ENCODE measurements at regions not wholly inside any gene's neighbourhood (a gene's known extent, or its start where the extent isn't known, plus 50 kb on each side); places are given as distances from the start of the nearest gene placed in this dataset.
"Not testable (repeated sequence)": the region's sequence is repeated elsewhere in the genome, so short reads cannot be mapped to it uniquely, and the experiment has no call there.

DNA sequence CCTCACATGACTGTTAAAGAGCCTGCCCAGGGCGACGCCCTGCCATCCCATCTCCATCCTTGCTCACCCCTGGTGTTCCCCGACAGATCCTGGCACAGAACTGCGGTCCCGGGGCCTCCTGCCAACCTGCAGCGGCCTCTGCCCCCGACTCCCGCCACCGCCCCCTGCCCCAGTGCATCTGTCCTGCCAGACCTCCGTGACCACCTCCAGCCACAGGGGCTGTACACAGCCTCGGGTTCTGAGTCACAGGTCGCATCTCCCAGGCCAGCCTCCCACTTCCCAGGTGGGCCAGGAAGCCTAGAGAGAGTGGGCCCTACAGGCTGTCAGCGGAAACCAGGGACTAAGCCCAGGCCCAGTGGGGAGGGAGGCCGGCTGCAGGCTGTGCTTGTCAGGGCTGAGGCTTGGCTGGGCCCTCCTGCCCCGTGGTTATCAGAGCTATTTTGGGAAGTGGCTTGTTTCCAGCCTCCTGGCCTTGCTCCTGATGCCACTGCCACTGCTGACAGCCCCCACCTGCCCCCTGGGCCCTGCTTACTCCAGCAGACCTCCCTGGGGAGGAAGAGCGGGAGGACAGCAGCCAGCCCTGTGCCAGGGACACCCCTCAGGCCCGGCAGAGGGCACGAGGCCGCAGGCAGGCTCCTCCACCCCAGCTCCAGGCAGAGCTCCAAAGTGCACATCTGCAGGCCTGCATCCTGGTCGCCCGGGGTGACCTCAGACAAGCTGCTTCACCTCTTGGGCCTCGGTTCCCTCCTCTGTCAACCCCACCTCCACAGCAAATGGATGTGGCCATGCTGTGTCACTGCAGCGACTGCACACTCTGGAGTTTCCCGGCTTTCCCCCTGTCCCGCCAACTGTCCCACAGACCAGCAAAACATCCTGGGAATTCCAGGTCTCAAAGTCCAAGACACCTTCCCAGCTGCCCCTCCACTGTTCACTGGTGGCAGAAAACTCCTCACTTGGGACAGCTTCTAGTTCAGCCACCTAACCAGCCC, 124.1 kb upstream of the AKAP13 start:
- not testable (repeated sequence) for DNase-seq; H3K36me3 Mint-ChIP-seq (ENCODE audit: low read depth); H3K4me1 Mint-ChIP-seq; H3K9me3 Mint-ChIP-seq; H3K4me3 Mint-ChIP-seq; H3K27ac Mint-ChIP-seq; H3K27me3 Mint-ChIP-seq (ENCODE audit: low read depth, poor library complexity)

DNA sequence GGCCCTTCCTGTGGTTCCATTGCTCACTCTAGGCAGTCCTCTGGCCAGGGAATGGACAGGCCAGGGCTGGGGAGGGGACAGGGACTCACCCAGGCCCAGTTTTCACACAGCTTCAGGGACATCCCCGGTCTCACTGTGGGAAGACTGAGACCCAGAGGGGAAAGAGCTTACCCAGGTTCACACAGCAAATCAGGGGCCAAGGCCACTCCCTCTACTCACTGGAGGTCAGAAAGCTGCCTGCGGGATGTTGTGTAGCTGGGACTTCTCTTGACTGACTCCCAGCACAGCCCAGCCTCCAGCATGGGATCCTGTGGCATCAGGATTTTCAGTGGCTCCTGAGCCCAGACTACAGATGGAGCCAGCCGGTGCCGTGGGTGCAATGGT, 122.3 kb upstream of the AKAP13 start:
- H3K27ac Mint-ChIP-seq; H3K36me3 Mint-ChIP-seq (ENCODE audit: low read depth); H3K4me3 Mint-ChIP-seq; H3K27me3 Mint-ChIP-seq (ENCODE audit: low read depth, poor library complexity); DNase-seq; H3K4me1 Mint-ChIP-seq; H3K9me3 Mint-ChIP-seq: not testable (repeated sequence)

DNA sequence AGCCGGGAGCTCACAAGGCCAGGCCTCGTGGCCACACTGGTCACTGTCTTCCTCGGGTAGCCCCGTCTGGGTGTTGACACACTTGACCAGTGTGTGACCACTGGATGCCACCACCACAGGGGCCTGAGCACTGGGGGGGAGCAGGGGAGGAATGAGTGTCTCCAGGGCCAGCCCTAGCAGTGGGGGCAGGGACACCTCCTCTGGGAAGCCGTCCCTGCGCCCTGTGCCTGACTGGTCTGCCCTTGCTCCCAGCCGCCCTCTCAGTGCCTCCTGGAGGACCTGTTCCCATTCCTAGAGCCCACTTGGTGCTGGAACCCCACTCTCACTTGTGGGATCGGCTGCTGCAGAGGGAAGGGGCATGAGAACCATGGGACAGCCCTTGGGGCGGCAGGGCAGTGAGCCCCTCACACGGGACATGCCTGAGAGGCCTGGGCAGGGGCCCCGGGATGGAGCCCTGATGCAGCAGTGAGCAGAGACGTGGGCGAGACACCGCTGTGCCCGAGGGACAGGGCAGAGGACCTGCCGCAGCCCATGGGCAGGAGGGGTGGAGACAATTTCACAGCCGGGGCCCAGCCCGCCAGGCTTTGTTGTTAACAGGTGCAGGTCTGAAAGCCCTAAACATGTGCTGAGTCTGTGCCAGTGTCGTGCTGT, 121.7 kb upstream of the AKAP13 start:
- H3K36me3 Mint-ChIP-seq (ENCODE audit: low read depth); DNase-seq; H3K27ac Mint-ChIP-seq; H3K4me3 Mint-ChIP-seq; H3K27me3 Mint-ChIP-seq (ENCODE audit: low read depth, poor library complexity); H3K9me3 Mint-ChIP-seq; H3K4me1 Mint-ChIP-seq: not testable (repeated sequence)

DNA sequence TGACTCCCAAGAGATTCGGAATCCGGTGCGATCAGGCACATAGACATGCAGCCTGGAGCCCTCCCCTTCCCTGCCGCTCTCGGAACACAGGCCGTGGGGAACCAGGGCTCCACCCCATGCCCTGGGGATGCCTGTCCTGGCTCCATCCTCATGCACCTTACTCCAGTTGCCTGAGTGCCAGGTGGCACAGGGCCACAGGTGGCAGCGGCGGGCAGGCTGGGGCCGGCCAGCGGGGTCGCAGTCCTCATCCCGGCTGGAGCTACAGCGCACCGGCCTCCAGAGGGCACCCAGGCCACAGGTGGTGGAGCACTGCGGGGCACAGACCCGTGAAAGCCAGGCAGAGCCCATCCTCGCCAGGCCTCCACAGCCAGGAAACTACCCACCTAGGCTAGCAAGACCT, 119.9 kb upstream of the AKAP13 start:
- H3K27me3 Mint-ChIP-seq (ENCODE audit: low read depth, poor library complexity); H3K4me1 Mint-ChIP-seq; H3K4me3 Mint-ChIP-seq; H3K27ac Mint-ChIP-seq; DNase-seq; H3K9me3 Mint-ChIP-seq; H3K36me3 Mint-ChIP-seq (ENCODE audit: low read depth): not testable (repeated sequence)

DNA sequence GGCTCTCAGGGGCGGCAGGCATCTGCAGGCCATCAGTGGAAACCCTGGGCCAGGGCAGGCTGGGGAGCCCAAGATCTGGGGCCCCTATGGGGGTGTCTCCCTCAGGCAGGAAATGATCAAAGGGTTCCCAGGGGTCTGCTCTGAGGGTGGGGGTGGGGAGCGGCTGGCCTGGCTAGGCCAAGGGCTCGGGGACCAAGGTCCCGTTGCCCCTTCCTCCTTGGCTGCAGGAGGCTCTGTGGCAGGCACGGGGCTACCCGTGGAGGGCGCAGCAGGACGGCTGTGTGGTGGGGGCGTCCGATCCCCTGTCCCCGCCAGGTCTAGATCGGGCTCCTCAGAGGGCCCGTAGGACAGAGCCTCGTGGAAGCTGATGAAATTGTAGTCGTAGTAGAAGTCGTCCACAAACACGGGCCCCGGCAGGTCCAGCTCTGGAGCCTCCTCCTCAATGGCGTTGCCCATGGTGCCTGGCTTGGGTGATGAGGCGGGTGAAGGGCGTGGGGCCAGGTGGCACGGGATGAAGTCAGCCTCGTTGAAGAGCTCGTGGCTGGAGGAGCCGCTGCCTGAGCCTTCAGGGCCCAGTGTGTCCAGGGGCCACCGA, 117.8 kb upstream of the AKAP13 start:
- not testable (repeated sequence) for H3K4me3 Mint-ChIP-seq; H3K36me3 Mint-ChIP-seq (ENCODE audit: low read depth); H3K27me3 Mint-ChIP-seq (ENCODE audit: low read depth, poor library complexity); H3K9me3 Mint-ChIP-seq; DNase-seq; H3K4me1 Mint-ChIP-seq; H3K27ac Mint-ChIP-seq

DNA sequence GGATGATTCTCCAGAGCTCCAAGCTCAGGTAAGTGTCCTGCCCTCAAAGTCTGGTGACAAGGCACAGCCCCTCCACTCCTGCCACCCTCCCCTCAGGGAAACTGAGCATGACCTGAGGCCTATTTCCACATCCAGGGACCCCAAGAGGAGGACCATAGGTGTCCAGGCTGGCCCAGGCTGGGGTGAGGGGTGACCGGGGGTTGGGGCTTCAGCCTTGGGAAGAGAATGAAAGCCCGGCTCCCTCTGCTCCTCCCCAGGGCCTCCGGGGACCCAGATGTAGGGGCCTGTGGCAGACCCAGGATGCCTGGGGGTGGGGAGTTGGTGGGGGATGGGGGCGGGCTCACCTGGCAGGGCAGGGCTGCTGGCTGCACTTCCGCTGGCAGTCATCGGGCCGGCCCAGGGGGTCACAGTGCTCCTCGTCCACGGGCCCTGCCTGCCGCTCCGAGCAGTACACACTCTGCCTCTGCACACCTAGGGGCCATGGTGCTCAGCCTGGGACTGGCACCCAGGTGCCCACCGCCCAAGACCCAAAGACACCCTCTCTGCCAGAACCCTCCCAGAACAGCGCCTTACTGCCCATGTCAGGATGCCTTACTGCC, 116.5 kb upstream of the AKAP13 start:
- not testable (repeated sequence) for H3K36me3 Mint-ChIP-seq (ENCODE audit: low read depth); H3K27me3 Mint-ChIP-seq (ENCODE audit: low read depth, poor library complexity); H3K4me3 Mint-ChIP-seq; H3K9me3 Mint-ChIP-seq; DNase-seq; H3K4me1 Mint-ChIP-seq; H3K27ac Mint-ChIP-seq

DNA sequence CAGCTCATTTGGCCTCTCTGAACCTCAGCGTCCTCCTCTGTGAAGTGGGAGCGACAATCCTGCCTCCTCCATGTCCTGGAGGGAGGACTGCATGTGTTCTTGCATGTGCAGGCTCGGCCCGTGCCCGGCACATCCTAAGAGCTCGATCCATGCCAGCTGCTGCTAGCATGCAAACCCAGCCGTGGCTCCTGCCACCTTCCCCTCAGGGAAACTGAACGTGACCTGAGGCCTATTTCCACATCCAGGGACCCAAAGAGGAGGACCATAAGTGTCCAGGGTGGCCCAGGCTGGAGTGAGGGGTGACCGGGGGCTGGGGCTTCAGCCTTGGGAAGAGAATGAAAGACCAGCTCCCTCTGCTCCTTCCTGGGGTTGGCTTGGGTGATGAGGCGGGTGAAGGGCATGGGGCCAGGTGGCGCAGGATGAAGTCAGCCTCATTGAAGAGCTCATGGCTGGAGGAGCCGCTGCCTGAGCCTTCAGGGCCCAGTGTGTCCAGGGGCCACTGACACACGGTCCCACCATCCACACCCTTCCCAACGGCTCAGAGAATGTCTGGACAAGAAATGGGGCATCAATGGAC, 115.7 kb upstream of the AKAP13 start:
- not testable (repeated sequence) for H3K4me3 Mint-ChIP-seq

DNA sequence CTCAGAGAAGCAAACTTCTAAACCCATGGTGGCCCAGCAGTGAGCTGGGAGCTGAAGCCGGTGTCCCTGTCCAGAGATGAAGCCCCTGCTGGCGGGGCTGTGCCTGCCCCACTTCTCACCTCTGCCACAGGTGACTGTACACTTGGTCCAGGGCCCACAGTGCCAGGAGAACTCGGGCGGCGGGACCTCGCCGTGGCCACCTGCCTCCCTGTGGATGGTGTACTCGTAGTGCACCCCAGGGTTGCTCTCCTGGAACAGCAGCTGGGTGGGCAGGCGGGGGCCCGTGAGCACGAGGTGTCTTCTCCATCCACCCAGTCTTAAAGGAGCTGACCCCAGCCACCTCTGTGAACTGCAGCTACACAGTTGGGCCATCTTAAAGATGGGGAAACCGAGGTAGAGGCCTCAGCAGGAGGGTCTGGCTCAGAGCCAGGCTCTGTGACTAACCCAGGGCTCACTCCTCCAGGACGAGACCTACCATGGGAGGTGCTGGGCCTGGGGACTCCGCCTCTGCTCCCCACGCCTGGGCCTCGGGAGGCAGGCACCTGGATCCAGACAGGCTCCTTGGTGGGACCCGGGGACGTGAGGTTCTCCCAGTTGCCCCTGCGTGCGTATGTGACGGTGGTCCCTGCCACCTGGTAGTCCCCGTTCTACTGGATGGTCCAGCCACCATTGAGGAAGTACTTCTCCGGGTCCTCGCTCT, 113.1 kb upstream of the AKAP13 start:
- H3K27me3 Mint-ChIP-seq (ENCODE audit: low read depth, poor library complexity); H3K27ac Mint-ChIP-seq; H3K4me1 Mint-ChIP-seq; H3K4me3 Mint-ChIP-seq; DNase-seq; H3K36me3 Mint-ChIP-seq (ENCODE audit: low read depth); H3K9me3 Mint-ChIP-seq: not testable (repeated sequence)

More for the DNA sequence above, 115.7 kb upstream of the AKAP13 start:
- not testable (repeated sequence) for H3K36me3 Mint-ChIP-seq (ENCODE audit: low read depth); H3K4me1 Mint-ChIP-seq; H3K27ac Mint-ChIP-seq; H3K27me3 Mint-ChIP-seq (ENCODE audit: low read depth, poor library complexity); H3K9me3 Mint-ChIP-seq; DNase-seq

DNA sequence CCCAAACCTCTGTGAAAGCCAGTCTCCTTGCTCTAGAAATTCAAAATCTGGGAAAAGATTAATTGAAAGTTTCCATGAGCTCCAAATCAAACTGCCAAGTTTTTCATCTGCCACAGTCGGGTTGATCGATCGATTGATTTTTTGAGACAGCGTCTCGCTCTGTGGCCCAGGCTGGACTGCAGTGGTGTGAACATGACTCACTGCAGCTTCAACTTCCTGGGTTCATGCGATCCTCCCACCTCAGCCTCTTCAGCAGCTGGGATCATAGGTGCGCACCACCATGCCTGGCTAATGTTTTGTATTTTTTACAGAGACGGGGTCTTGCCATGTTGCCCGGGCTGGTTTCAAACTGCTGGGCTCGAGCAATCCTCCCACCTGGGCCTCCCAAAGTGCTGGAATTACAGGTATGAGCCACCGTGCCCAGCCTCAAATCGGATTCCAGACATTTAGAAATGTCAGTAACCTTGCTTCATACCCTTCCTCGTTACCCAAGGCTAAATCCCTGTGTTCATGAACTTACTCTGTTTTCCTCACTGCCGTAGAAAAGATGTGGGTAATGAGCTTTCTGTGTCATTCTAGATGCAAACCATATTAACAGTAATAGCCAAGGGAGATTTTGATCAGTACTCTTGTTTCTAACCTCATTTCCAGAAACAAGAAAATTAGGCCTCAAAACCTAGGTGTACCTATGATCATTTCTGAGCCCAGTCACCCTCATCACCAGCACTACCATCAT, 105.9 kb upstream of the AKAP13 start:
- H3K4me3 Mint-ChIP-seq, result no peak overlapping the region
- DNase-seq, result no peak
- no peaks in the 10 kb centered on the region for H3K36me3 Mint-ChIP-seq (ENCODE audit: low read depth)
- no peak overlapping the region for H3K27ac Mint-ChIP-seq
- H3K27me3 Mint-ChIP-seq (ENCODE audit: low read depth, poor library complexity), result peaks cover 5% of the 10 kb centered on the region
- no peaks in the 10 kb centered on the region for H3K4me1 Mint-ChIP-seq
- TF ChIP-seq, protein P1, sequence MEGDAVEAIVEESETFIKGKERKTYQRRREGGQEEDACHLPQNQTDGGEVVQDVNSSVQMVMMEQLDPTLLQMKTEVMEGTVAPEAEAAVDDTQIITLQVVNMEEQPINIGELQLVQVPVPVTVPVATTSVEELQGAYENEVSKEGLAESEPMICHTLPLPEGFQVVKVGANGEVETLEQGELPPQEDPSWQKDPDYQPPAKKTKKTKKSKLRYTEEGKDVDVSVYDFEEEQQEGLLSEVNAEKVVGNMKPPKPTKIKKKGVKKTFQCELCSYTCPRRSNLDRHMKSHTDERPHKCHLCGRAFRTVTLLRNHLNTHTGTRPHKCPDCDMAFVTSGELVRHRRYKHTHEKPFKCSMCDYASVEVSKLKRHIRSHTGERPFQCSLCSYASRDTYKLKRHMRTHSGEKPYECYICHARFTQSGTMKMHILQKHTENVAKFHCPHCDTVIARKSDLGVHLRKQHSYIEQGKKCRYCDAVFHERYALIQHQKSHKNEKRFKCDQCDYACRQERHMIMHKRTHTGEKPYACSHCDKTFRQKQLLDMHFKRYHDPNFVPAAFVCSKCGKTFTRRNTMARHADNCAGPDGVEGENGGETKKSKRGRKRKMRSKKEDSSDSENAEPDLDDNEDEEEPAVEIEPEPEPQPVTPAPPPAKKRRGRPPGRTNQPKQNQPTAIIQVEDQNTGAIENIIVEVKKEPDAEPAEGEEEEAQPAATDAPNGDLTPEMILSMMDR (IDR thresholded peaks at IDR 0.05), result no peak
- H3K9me3 Mint-ChIP-seq, result no peaks in the 10 kb centered on the region

Measured in nephron progenitor cell (in vitro differentiated cells).